Astrocyte (in vitro differentiated cells and primary cell): ENCODE measurements at regions not wholly inside any gene's neighbourhood (a gene's known extent, or its start where the extent isn't known, plus 50 kb on each side); places are given as distances from the start of the nearest gene placed in this dataset.

Source experiments
- DNase-seq: peaks from one replicate; pipeline ENCODE4 v3.0.0-alpha.2; 2010; ENCODE audit warnings: low read depth
- FAIRE-seq: peaks from 2 replicates; lab custom pipeline; 2011; peaks lifted over from hg19 to GRCh38; lab: Jason Lieb, UNC
- H2AFZ ChIP-seq: 2 replicates; pipeline ENCODE4 v1.6.0; 2012; ENCODE audit warnings: low read depth, low read length, inconsistent platforms
- H3K27ac ChIP-seq: 2 replicates; pipeline ENCODE4 v1.5.1; 2011; ENCODE audit warnings: low read depth, low read length, inconsistent platforms
- H3K27me3 ChIP-seq: 2 replicates; pipeline ENCODE4 v1.6.0; 2011; ENCODE audit warnings: low read length, inconsistent platforms; ENCODE audit not compliant: insufficient read depth
- H3K36me3 ChIP-seq: 2 replicates; pipeline ENCODE4 v1.5.1; 2011; ENCODE audit warnings: low read length, inconsistent platforms; ENCODE audit not compliant: insufficient read depth
- H3K4me1 ChIP-seq: 2 replicates; pipeline ENCODE4 v1.5.1; 2011; ENCODE audit warnings: low read length, inconsistent platforms; ENCODE audit not compliant: insufficient read depth
- H3K4me2 ChIP-seq: 2 replicates; pipeline ENCODE4 v1.6.0; 2012; ENCODE audit warnings: low read length, inconsistent platforms
- H3K4me3 ChIP-seq: 2 replicates; pipeline ENCODE4 v1.5.1; 2011; ENCODE audit warnings: low read depth, mild to moderate bottlenecking, low read length, inconsistent platforms; ENCODE audit not compliant: insufficient read depth
- H3K79me2 ChIP-seq: 2 replicates; pipeline ENCODE4 v1.6.0; 2012; ENCODE audit warnings: mild to moderate bottlenecking, low read length, inconsistent platforms; ENCODE audit not compliant: insufficient read depth
- H3K9ac ChIP-seq: 2 replicates; pipeline ENCODE4 v1.6.0; 2012; ENCODE audit warnings: mild to moderate bottlenecking, low read length, inconsistent platforms
- H3K9me3 ChIP-seq: 2 replicates; pipeline ENCODE4 v1.5.1; 2012; ENCODE audit warnings: low read depth, mild to moderate bottlenecking, low read length, inconsistent platforms; ENCODE audit not compliant: insufficient read depth
- H4K20me1 ChIP-seq: 2 replicates; pipeline ENCODE4 v1.6.0; 2012; ENCODE audit warnings: low read length, inconsistent platforms; ENCODE audit not compliant: insufficient read depth
- H3K27ac Mint-ChIP-seq: one replicate; pipeline ENCODE4 v1.8.0; 2021; ENCODE audit warnings: mild to moderate bottlenecking, mixed read lengths; ENCODE audit not compliant: unreplicated experiment
- H3K27me3 Mint-ChIP-seq: one replicate; pipeline ENCODE4 v1.8.0; 2021; ENCODE audit warnings: low read depth, mixed read lengths; ENCODE audit not compliant: unreplicated experiment
- H3K36me3 Mint-ChIP-seq: one replicate; pipeline ENCODE4 v1.8.0; 2021; ENCODE audit warnings: low read depth, mixed read lengths; ENCODE audit not compliant: unreplicated experiment
- H3K4me1 Mint-ChIP-seq: one replicate; pipeline ENCODE4 v1.8.0; 2021; ENCODE audit warnings: low read depth, mixed read lengths; ENCODE audit not compliant: unreplicated experiment
- H3K4me3 Mint-ChIP-seq: one replicate; pipeline ENCODE4 v1.8.0; 2021; ENCODE audit warnings: mild to moderate bottlenecking, moderate library complexity, mixed read lengths; ENCODE audit not compliant: unreplicated experiment
- H3K9me3 Mint-ChIP-seq: one replicate; pipeline ENCODE4 v1.8.0; 2021; ENCODE audit warnings: mild to moderate bottlenecking, mixed read lengths; ENCODE audit not compliant: unreplicated experiment
- EZH2 ChIP-seq: IDR thresholded peaks from 2 replicates; pipeline ENCODE4 v1.6.1; 2012; ENCODE audit warnings: mild to moderate bottlenecking, low read length, inconsistent platforms; ENCODE audit not compliant: insufficient read depth
- TF ChIP-seq, protein P1 (sequence below): IDR thresholded peaks from 2 replicates; pipeline ENCODE4 v1.5.1; 2011; ENCODE audit warnings: low read depth, mild to moderate bottlenecking, inconsistent platforms, low read length, moderate library complexity; ENCODE audit not compliant: insufficient read depth

DNA sequence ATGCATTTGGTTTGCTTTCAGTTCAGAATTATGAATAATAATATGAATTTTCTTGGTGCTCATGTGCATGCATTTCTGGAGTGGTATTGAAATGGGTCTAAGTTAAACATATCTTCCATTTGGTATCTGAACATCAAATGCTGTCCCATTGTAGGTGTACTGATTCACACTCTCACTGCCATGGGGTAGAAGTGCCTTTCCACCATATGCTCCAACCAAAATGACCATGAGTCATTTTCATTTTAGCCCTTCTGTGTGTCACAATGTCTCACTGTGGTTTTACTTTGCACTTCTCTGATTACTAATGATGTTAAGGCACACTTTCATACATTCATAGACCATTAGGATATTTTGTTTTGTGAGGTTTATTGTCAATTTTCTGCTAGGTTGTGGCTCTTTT, 211.9 kb downstream of the HAO1 start:
- Histone ChIP-seq H3K9ac (no peak overlapping the region), H3K4me3 (no peak overlapping the region), H3K9me3 (no peaks in the 10 kb centered on the region), H3K36me3 (no peaks in the 10 kb centered on the region), H3K4me2 (no peak overlapping the region), H4K20me1 (no peaks in the 10 kb centered on the region), H3K27ac (no peak overlapping the region), H3K79me2 (no peaks in the 10 kb centered on the region), H3K27me3 (no peaks in the 10 kb centered on the region), H2AFZ (no peak overlapping the region), H3K4me1 (no peaks in the 10 kb centered on the region)
- Mint-ChIP-seq H3K9me3 (no peaks in the 10 kb centered on the region), H3K4me3 (no peak overlapping the region), H3K27me3 (no peaks in the 10 kb centered on the region), H3K36me3 (no peaks in the 10 kb centered on the region), H3K4me1 (peaks cover 2% of the 10 kb centered on the region), H3K27ac (no peak overlapping the region)
- TF ChIP-seq EZH2, result no peak
- TF ChIP-seq, protein P1, sequence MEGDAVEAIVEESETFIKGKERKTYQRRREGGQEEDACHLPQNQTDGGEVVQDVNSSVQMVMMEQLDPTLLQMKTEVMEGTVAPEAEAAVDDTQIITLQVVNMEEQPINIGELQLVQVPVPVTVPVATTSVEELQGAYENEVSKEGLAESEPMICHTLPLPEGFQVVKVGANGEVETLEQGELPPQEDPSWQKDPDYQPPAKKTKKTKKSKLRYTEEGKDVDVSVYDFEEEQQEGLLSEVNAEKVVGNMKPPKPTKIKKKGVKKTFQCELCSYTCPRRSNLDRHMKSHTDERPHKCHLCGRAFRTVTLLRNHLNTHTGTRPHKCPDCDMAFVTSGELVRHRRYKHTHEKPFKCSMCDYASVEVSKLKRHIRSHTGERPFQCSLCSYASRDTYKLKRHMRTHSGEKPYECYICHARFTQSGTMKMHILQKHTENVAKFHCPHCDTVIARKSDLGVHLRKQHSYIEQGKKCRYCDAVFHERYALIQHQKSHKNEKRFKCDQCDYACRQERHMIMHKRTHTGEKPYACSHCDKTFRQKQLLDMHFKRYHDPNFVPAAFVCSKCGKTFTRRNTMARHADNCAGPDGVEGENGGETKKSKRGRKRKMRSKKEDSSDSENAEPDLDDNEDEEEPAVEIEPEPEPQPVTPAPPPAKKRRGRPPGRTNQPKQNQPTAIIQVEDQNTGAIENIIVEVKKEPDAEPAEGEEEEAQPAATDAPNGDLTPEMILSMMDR, result no peak
- DNase-seq (peak; percentile 76), FAIRE-seq (no peak)

DNA sequence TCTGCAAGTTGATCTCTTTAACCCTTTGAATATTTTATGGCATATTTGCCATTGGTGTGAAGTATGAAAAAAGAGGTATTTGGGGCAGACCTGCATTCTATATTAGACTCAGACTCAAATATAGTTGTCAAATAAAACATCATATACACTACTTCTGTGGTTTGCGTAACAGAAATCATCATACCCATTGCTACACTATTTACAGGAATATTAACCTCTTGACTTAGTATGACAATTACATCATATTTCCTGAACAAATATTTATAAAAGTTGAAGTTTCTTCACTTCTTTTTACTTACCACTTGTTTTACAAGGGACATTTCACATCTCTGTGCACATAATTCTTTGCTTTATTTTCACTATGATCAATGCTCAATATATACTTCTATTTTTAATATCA, 206.0 kb downstream of the HAO1 start:
- FAIRE-seq (no peak), DNase-seq (no peak)
- Histone ChIP-seq H3K9me3 (no peaks in the 10 kb centered on the region), H3K27ac (no peak overlapping the region), H3K4me1 (no peaks in the 10 kb centered on the region), H4K20me1 (no peaks in the 10 kb centered on the region), H3K36me3 (no peaks in the 10 kb centered on the region), H3K79me2 (no peaks in the 10 kb centered on the region), H3K9ac (no peak overlapping the region), H3K27me3 (no peaks in the 10 kb centered on the region), H3K4me2 (no peak overlapping the region), H3K4me3 (no peak overlapping the region), H2AFZ (no peak overlapping the region)
- Mint-ChIP-seq H3K9me3 (no peaks in the 10 kb centered on the region), H3K36me3 (no peaks in the 10 kb centered on the region), H3K27me3 (no peaks in the 10 kb centered on the region), H3K27ac (no peak overlapping the region), H3K4me1 (no peaks in the 10 kb centered on the region), H3K4me3 (no peak overlapping the region)
- TF ChIP-seq, protein P1, result no peak
- no peak for TF ChIP-seq EZH2

DNA sequence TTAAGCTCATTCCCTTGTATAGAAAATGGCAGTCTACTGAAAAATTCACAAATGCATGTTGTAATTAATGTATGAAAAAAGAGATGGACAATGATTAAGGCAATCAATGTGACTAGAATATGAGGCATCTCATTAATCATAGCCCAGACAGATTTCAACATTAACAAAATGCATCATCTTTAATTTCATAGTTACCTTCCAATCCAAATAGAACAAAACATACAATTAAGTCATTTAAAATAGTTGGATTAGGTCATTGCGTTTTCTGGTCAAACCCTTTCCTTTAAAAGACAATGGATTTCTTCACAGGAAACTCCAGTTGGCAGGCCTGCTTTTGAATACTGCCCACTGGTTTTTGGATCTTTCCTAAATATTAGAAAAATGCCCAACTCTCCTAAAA, 203.9 kb downstream of the HAO1 start:
- FAIRE-seq, result no peak
- H4K20me1 ChIP-seq, result no peaks in the 10 kb centered on the region
- no peaks in the 10 kb centered on the region for H3K27me3 ChIP-seq
- TF ChIP-seq, protein P1, result no peak
- no peak for TF ChIP-seq EZH2
- H3K4me1 Mint-ChIP-seq, result no peaks in the 10 kb centered on the region
- H3K79me2 ChIP-seq, result no peaks in the 10 kb centered on the region
- H3K4me2 ChIP-seq, result no peak overlapping the region
- no peaks in the 10 kb centered on the region for H3K9me3 ChIP-seq
- H3K36me3 Mint-ChIP-seq, result no peaks in the 10 kb centered on the region
- H2AFZ ChIP-seq, result no peak overlapping the region
- no peak overlapping the region for H3K9ac ChIP-seq
- H3K27ac Mint-ChIP-seq, result no peak overlapping the region
- DNase-seq, result peak; percentile 34
- H3K36me3 ChIP-seq, result no peaks in the 10 kb centered on the region
- H3K27ac ChIP-seq, result no peak overlapping the region
- H3K4me1 ChIP-seq, result no peaks in the 10 kb centered on the region
- H3K27me3 Mint-ChIP-seq, result no peaks in the 10 kb centered on the region
- H3K4me3 Mint-ChIP-seq, result no peak overlapping the region
- H3K9me3 Mint-ChIP-seq, result no peaks in the 10 kb centered on the region
- H3K4me3 ChIP-seq, result no peak overlapping the region
